ENCODE measurements at regions not wholly inside any gene's neighbourhood (a gene's known extent, or its start where the extent isn't known, plus 50 kb on each side); places are given as distances from the start of the nearest gene placed in this dataset.

- TF ChIP-seq MAFK (IDR thresholded peaks at IDR 0.05; ENCODE audit: low read depth, low read length) (no peak), CTCF (conservative IDR thresholded peaks at IDR 0.05; ENCODE audit: low read depth, low read length) (no peak), RCOR1 (IDR thresholded peaks at IDR 0.05; ENCODE audit: insufficient replicate concordance, low read length) (no peak), POLR2A (IDR thresholded peaks at IDR 0.05; ENCODE audit: low read depth, low read length) (no peak), MXI1 (IDR thresholded peaks at IDR 0.05; ENCODE audit: borderline replicate concordance, low read depth, low read length) (no peak)
These were observed 710.4 kb downstream of the EFNB2 start for GRCh38 chr13:105825071-105825470.

Measured in IMR-90 (cell line).